ENCODE measurements at regions not wholly inside any gene's neighbourhood (a gene's known extent, or its start where the extent isn't known, plus 50 kb on each side); places are given as distances from the start of the nearest gene placed in this dataset.

- H3K9me3 ChIP-seq (ENCODE audit: control insufficient read depth, low read depth, low read length) = no peaks in the 10 kb centered on the region
- no peak overlapping the region for H3K14ac ChIP-seq (ENCODE audit: insufficient read depth, low read length)
- H2BK20ac ChIP-seq (ENCODE audit: low read depth, low read length, poor library complexity, severe bottlenecking) = peak overlapping the region; percentile 45
- no peak overlapping the region for H3K4me2 ChIP-seq (ENCODE audit: insufficient read depth, insufficient read length, low read length)
- Mint-ChIP-seq H3K27ac (no peak overlapping the region), H3K36me3 (ENCODE audit: insufficient read depth in 1 of 3, low read depth in 3 of 3) (0 out of 7 replicates have a peak, but pooled peaks cover 0 to 5% (median 0%) of the 10 kb centered on the region in 3 experiments), H3K4me1 (no peaks in the 10 kb centered on the region), H3K9me3 (peaks cover 4 to 6% of the 10 kb centered on the region in 2 experiments; a peak in 3 of 5 replicates), H3K27me3 (ENCODE audit: low read depth) (peaks cover 2% of the 10 kb centered on the region), H3K4me3 (no peak overlapping the region)
- no peak overlapping the region for H3K9ac ChIP-seq (ENCODE audit: extremely low read depth, insufficient read length, low read length)
- no peak overlapping the region for H2BK15ac ChIP-seq (ENCODE audit: low read depth, low read length)
- no peak overlapping the region for H3K56ac ChIP-seq (ENCODE audit: insufficient read length, low read depth, low read length)
- H4K91ac ChIP-seq (ENCODE audit: insufficient read length, low read depth, low read length) = no peak overlapping the region
- no CpG with 5 or more reads among the region's 6 CpGs for WGBS (ENCODE audit: extremely low coverage, insufficient read length, low lambda C conversion rate)
- no peaks in the 10 kb centered on the region for H3K27me3 ChIP-seq (ENCODE audit: insufficient read depth, low read length)
- no peak overlapping the region for H3K23ac ChIP-seq (ENCODE audit: insufficient read length, low read depth, low read length)
- H2BK12ac ChIP-seq (ENCODE audit: insufficient read length, low read depth, low read length) = no peak overlapping the region
- no peak overlapping the region for H3K27ac ChIP-seq (ENCODE audit: insufficient read length, low read depth, low read length)
- H4K5ac ChIP-seq (ENCODE audit: insufficient read length, low read depth, low read length) = no peak overlapping the region
- H4K20me1 ChIP-seq (ENCODE audit: control insufficient read depth, insufficient read depth, insufficient read length) = no peaks in the 10 kb centered on the region
- no peaks in the 10 kb centered on the region for H3K79me2 ChIP-seq (ENCODE audit: insufficient read depth, low read length)
- H2BK120ac ChIP-seq (ENCODE audit: low read depth, low read length, poor library complexity, severe bottlenecking) = no peak overlapping the region
- H4K8ac ChIP-seq (replicated peaks; ENCODE audit: insufficient read length, low read depth, low read length) = no peak overlapping the region
- no peak overlapping the region for H2AK5ac ChIP-seq (ENCODE audit: insufficient read length, low read length)
- no peak overlapping the region for H3K18ac ChIP-seq (ENCODE audit: insufficient read length, low read depth, low read length)
- no peaks in the 10 kb centered on the region for H3K79me1 ChIP-seq (ENCODE audit: insufficient read depth, low read depth, low read length, poor library complexity, severe bottlenecking)
- no peaks in the 10 kb centered on the region for H3K4me1 ChIP-seq (ENCODE audit: insufficient read depth, low read length)
- H3K23me2 ChIP-seq (ENCODE audit: insufficient read length, low read depth, low read length, poor library complexity, severe bottlenecking) = no peaks in the 10 kb centered on the region
- H3K4ac ChIP-seq (ENCODE audit: low read depth, low read length) = no peak overlapping the region
- H2BK5ac ChIP-seq (ENCODE audit: insufficient read length, low read length) = no peak overlapping the region
- no peak for TF ChIP-seq CTCF (conservative IDR thresholded peaks at IDR 0.05)
- H3T11ph ChIP-seq (ENCODE audit: low read length) = no peak overlapping the region
- no peak overlapping the region for H2AFZ ChIP-seq (ENCODE audit: low read length)
- DNase-seq = no peak
Observed at GRCh38 chr6:10048370-10049297, 366.2 kb downstream of the TFAP2A start.

All from H9 (cell line).